Left colon (tissue), 2 donors: ENCODE measurements at regions not wholly inside any gene's neighbourhood (a gene's known extent, or its start where the extent isn't known, plus 50 kb on each side); places are given as distances from the start of the nearest gene placed in this dataset.

ENCODE experiments used
- ATAC-seq: fragments of 200-7000 bp; cut with Tn5 transposase; one replicate; pipeline ENCODE4 v1.9.1; 2020; ENCODE audit warnings: mild to moderate bottlenecking, moderate library complexity
- DNase-seq, 2 donors: peaks; one replicate each; pipeline ENCODE4 v3.0.0-alpha.2; 2020
- intact Hi-C, 2 donors: fragments of 100-400 bp; cut with DNase I in 1 of 2; cut with micrococcal nuclease in 1 of 2; formaldehyde crosslinking; loops; one replicate each; pipeline versions ENCODE4 v1.11.2 to v1.14.0; 2022; cut with DNase I, micrococcal nuclease
- donor health status: DM: no; HTN: no; CAD: no.
- donor health status: DM: yes; HTN: yes; CAD: no.

- DNase-seq, result no peak
- ATAC-seq, result no peak
- intact Hi-C loops, result no loop called here
Measured at GRCh38 chr4:24057915-24058559, 168.2 kb upstream of the PPARGC1A start.

GRCh38 chr4:24056289-24056688, 166.4 kb upstream of the PPARGC1A start:
- ATAC-seq (no peak), DNase-seq (no peak)
- intact Hi-C loops, result no loop called here

- DNase-seq, result no peak
- ATAC-seq, result no peak
- intact Hi-C loops, result no loop called here
Measured at GRCh38 chr4:24055623-24056022, 165.8 kb upstream of the PPARGC1A start.

- DNase-seq (no peak), ATAC-seq (no peak)
- intact Hi-C loops, result no loop called here
Measured at GRCh38 chr4:24054910-24055309, 165.1 kb upstream of the PPARGC1A start.

GRCh38 chr4:24053934-24054333, 164.1 kb upstream of the PPARGC1A start:
- DNase-seq (no peak), ATAC-seq (no peak)
- intact Hi-C loops, result no loop called here

- intact Hi-C loops, result no loop called here
- ATAC-seq, result no peak
- DNase-seq, result no peak
Measured at GRCh38 chr4:24044610-24045589, 155.1 kb upstream of the PPARGC1A start.

- no peak for DNase-seq
- ATAC-seq, result no peak
- intact Hi-C loops, result no loop called here
Measured at GRCh38 chr4:24042094-24042493, 152.2 kb upstream of the PPARGC1A start.

GRCh38 chr4:24040811-24041210, 151.0 kb upstream of the PPARGC1A start:
- intact Hi-C loops, result no loop called here
- ATAC-seq (no peak), DNase-seq (no peak)

- DNase-seq (no peak), ATAC-seq (no peak)
- intact Hi-C loops, result no loop called here
Measured at GRCh38 chr4:24033626-24034025, 143.8 kb upstream of the PPARGC1A start.

- peak; percentile 61 for ATAC-seq
Measured at GRCh38 chr4:24032371-24032989, 142.6 kb upstream of the PPARGC1A start.

GRCh38 chr4:24026596-24026995, 136.7 kb upstream of the PPARGC1A start:
- ATAC-seq (no peak), DNase-seq (no peak)
- intact Hi-C loops, result no loop called here

More at GRCh38 chr4:24032371-24032989, 142.6 kb upstream of the PPARGC1A start:
- peak in 1 of 2 donors; percentile 7 for DNase-seq
- intact Hi-C loops, result no loop called here

- intact Hi-C loops, result no loop called here
- DNase-seq, result no peak
- no peak for ATAC-seq
Measured at GRCh38 chr4:24024605-24025004, 134.8 kb upstream of the PPARGC1A start.

GRCh38 chr4:24024157-24024556, 134.3 kb upstream of the PPARGC1A start:
- no peak for ATAC-seq
- intact Hi-C loops, result no loop called here
- DNase-seq, result no peak

- intact Hi-C loops, result no loop called here
- DNase-seq (no peak), ATAC-seq (no peak)
Measured at GRCh38 chr4:24015782-24016181, 125.9 kb upstream of the PPARGC1A start.

- ATAC-seq, result no peak
Measured at GRCh38 chr4:24013668-24014422, 124.0 kb upstream of the PPARGC1A start.

GRCh38 chr4:24010994-24011393, 121.1 kb upstream of the PPARGC1A start:
- intact Hi-C loops, result no loop called here
- DNase-seq, result no peak
- no peak for ATAC-seq

More at GRCh38 chr4:24013668-24014422, 124.0 kb upstream of the PPARGC1A start:
- intact Hi-C loops, result no loop called here
- no peak for DNase-seq

- ATAC-seq, result no peak
- intact Hi-C loops, result no loop called here
- no peak for DNase-seq
Measured at GRCh38 chr4:24010573-24010972, 120.7 kb upstream of the PPARGC1A start.

- no peak for DNase-seq
- intact Hi-C loops, result no loop called here
- no peak for ATAC-seq
Measured at GRCh38 chr4:24007860-24008261, 118.0 kb upstream of the PPARGC1A start.

GRCh38 chr4:24006269-24006668, 116.4 kb upstream of the PPARGC1A start:
- no peak for DNase-seq
- no peak for ATAC-seq
- intact Hi-C loops, result no loop called here
